ENCODE measurements at regions not wholly inside any gene's neighbourhood (a gene's known extent, or its start where the extent isn't known, plus 50 kb on each side); places are given as distances from the start of the nearest gene placed in this dataset.

DNA sequence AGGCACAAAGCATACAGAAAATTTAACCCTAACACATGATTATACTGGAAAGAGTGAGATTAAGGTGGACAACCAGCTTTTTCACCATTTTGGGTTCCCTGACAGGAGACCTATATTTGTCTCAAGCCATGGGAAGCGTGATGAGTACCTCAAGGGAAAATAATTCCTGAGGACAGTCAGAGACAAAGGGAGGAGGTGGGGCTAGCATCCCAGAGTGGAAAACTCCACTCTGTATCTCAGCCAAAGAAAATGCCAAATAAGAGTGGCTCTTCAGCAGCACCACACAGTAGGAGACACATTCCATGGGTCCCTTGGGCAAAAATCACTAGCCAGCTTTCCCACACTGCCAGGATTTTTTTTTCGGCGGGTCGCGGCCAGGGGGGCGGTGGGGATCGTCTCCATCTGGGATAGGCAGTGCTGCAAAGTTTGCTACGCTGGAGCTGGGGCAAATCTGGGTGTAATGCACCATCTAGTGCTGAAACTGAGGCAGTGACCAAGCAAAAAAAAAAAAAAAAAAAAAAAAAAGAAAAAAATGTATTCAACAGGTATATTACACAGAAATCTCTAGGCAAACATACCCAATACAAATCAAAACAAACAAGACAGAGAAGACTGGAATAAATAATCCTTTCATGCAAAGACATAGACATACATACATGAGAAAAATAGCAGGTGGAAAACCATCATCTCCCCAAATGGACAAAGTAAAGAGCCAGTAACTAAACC, 77.3 kb upstream of the SLC35F1 start:
- peak overlapping the region; percentile 76 for H3K4me3 ChIP-seq (ENCODE audit: low read depth, low read length)
- DNase-seq: peak; percentile 63
- peak; percentile 66 for TF ChIP-seq CTCF (IDR thresholded peaks at IDR 0.05; ENCODE audit: low read depth, low read length)
- H3K27ac ChIP-seq: no peak overlapping the region
- H3K27me3 ChIP-seq (ENCODE audit: insufficient read depth, low read depth, severe bottlenecking): no peaks in the 10 kb centered on the region
- no peaks in the 10 kb centered on the region for H3K36me3 ChIP-seq
- no peaks in the 10 kb centered on the region for H3K9me3 ChIP-seq (ENCODE audit: severe bottlenecking)

GRCh38 chr6:117837261-117837660, 69.8 kb upstream of the SLC35F1 start:
- no peak for DNase-seq
- Histone ChIP-seq H3K4me3 (ENCODE audit: low read depth, low read length) (no peak overlapping the region), H3K27ac (no peak overlapping the region), H3K36me3 (no peaks in the 10 kb centered on the region), H3K9me3 (ENCODE audit: severe bottlenecking) (no peaks in the 10 kb centered on the region), H3K27me3 (ENCODE audit: insufficient read depth, low read depth, severe bottlenecking) (no peaks in the 10 kb centered on the region)
- TF ChIP-seq CTCF (IDR thresholded peaks at IDR 0.05; ENCODE audit: low read depth, low read length): no peak

- no peak overlapping the region for H3K4me3 ChIP-seq (ENCODE audit: low read depth, low read length)
- TF ChIP-seq CTCF (IDR thresholded peaks at IDR 0.05; ENCODE audit: low read depth, low read length): no peak
- peak; percentile 31 for DNase-seq
Measured at GRCh38 chr6:117840541-117840983, 66.5 kb upstream of the SLC35F1 start.

GRCh38 chr6:117847912-117848311, 59.2 kb upstream of the SLC35F1 start:
- no peaks in the 10 kb centered on the region for H3K9me3 ChIP-seq (ENCODE audit: severe bottlenecking)
- H3K36me3 ChIP-seq: no peaks in the 10 kb centered on the region
- no peak overlapping the region for H3K27ac ChIP-seq
- H3K4me3 ChIP-seq (ENCODE audit: low read depth, low read length): no peak overlapping the region
- no peak for DNase-seq
- TF ChIP-seq CTCF (IDR thresholded peaks at IDR 0.05; ENCODE audit: low read depth, low read length): no peak
- no peaks in the 10 kb centered on the region for H3K27me3 ChIP-seq (ENCODE audit: insufficient read depth, low read depth, severe bottlenecking)

More at GRCh38 chr6:117840541-117840983, 66.5 kb upstream of the SLC35F1 start:
- H3K9me3 ChIP-seq (ENCODE audit: severe bottlenecking): no peaks in the 10 kb centered on the region
- H3K27me3 ChIP-seq (ENCODE audit: insufficient read depth, low read depth, severe bottlenecking): no peaks in the 10 kb centered on the region
- no peak overlapping the region for H3K27ac ChIP-seq
- H3K36me3 ChIP-seq: no peaks in the 10 kb centered on the region

GRCh38 chr6:117849087-117849486, 58.0 kb upstream of the SLC35F1 start:
- Histone ChIP-seq H3K27ac (no peak overlapping the region), H3K4me3 (ENCODE audit: low read depth, low read length) (no peak overlapping the region), H3K36me3 (no peaks in the 10 kb centered on the region), H3K27me3 (ENCODE audit: insufficient read depth, low read depth, severe bottlenecking) (no peaks in the 10 kb centered on the region), H3K9me3 (ENCODE audit: severe bottlenecking) (no peaks in the 10 kb centered on the region)
- TF ChIP-seq CTCF (IDR thresholded peaks at IDR 0.05; ENCODE audit: low read depth, low read length): no peak
- DNase-seq: no peak
